ENCODE measurements at regions not wholly inside any gene's neighbourhood (a gene's known extent, or its start where the extent isn't known, plus 50 kb on each side); places are given as distances from the start of the nearest gene placed in this dataset.

DNA sequence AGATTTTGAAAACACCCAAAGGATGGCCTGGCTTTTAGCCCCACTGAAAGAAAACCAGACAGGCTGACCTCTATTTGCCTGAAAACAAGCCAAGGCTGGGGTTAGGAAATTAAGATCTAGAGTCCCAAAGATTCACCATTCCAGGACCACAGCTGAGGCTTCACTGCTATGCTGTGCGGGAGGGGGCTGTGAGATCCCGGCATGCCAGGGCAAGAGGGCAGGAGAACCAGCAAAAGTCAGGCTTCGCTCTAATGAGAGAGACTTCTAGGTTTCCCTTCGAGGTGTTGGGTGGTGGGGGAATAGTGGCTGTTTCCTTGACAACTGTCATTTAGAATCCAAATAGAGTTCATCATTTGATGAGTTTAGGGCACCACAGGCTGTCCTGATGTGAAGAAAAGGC, 152.9 kb upstream of the NFIB start:
- no peak for DNase-seq (ENCODE audit: low spot score)

DNA sequence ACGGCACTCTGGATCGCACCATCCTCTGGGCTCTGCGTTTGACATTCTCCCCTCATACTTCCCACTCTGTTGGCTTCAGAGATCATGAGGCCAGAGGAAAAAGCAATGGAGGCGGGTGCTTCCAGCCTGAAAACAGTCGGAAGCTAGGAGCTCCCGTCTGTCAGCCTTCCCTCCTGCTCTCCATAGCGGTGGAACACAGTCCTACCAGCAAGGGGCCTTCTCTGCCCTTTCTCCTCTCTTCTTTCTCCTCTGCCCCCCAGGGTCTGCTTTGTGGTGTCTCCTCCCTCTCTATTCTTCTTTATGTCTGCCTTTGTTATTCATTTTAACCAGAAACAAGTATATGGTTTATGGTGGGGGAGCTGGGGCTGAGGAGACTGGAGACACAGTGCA, 152.5 kb upstream of the NFIB start:
- no peak for DNase-seq (ENCODE audit: low spot score)

DNA sequence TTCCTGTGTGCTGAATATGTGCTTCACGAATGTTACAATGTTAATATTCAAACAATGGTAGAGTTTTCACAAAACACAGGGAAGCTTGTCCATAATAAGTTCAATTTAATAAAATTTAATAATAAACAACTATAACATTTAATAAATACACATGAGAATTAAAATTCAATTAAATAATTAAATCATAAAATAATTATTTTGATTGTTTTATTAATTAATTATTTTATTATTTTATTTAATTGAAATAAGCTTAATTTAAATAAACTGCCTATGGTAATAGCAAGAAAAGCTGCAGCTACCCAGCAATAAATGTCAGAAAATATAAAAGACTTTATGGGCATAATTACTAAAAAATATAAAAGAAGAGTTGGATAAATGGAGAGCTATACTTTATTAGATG, 149.0 kb upstream of the NFIB start:
- DNase-seq (ENCODE audit: low spot score): no peak

DNA sequence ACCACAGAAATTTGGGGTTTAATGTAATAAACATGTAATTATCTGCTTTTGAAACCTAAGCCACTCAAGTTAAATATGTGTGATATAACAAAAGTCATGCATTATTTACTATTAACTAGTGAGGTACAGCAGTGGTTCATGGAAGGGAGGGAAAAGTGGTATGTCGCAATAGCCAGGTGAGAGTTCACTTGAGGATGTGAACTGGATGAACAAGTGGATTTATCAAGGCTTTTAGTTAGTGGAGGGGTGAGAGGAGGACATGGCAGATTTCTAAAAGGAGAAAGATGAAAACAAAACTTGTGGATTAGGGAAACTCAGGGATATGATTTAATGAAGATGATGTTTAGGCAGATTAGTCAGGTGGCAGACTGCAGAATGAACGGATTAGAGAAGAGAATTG, 141.3 kb upstream of the NFIB start:
- DNase-seq (ENCODE audit: low spot score): no peak

DNA sequence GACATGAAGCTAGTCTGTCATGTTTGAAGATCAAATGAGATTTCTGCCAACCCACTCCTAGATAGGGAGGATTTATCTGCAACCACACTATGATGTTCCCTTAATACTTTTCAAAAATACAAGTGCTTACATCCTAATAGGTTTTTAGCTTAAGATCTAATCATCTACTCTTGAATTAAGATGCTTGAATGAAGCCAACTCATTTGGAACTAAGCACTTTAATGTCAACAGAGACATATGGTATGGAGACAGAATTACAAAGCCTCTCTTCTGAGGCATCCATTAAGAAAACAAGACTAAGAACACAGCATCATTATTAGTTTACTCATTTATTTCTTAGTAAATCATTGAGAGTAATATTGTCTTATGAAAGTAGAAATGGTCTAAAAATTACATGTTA, 139.3 kb upstream of the NFIB start:
- no peak for DNase-seq (ENCODE audit: low spot score)

DNA sequence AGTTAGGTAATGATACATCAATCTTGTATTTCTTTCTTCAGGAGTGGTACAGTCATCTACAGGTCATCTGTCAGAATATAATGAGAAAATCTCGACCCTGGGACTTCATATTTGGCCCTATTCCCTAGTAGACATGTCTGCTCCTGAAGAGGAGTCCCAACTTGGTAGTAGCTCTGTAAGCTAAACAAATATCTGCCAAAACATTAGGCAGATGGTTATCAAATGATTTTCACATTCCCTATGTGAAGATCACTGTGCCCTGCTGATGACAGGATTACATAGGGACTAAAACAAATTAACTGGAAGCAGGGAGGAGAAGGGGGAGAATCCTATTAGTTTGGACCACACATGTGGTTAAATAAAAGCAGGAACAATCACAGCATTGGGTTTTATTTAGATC, 138.6 kb upstream of the NFIB start:
- no peak for DNase-seq (ENCODE audit: low spot score)

DNA sequence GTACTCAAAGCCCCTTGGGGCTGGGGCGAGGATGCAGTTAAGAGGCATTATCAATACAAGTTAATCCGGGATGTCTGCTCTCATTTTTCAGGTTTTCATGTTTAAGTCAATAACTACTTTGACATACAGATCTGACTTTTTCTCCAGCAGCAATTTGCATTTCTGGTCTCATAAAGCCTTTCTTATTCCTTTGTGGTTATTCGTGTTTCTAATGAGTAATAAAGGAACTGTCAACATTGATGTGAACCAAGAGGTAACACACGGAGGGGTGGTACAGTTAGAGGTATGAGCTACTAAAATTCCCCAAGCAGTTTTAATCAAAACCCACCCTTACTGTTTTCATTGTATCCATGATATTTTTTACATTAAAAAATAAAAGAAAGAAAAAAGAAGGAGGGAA, 138.0 kb upstream of the NFIB start:
- DNase-seq (ENCODE audit: low spot score): no peak

DNA sequence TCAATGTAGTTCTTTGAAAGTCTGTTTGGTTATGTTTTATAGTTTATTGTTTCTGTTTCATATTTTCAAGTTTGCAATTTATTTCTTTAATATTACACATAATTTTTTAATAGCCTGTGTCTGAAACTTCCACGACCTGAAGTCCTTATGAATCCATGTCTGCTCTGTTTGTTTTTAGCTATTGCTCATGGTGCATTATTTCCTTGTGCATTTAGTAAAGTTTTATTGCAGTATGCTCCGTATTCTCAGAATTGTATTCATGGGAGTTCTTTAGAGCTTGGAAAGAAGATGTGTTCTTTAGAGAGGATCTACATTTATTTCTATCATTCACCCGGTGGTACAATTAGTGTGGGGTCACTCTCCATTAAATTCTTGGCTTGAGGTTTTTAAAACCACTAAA, 133.2 kb upstream of the NFIB start:
- no peak for DNase-seq (ENCODE audit: low spot score)

DNA sequence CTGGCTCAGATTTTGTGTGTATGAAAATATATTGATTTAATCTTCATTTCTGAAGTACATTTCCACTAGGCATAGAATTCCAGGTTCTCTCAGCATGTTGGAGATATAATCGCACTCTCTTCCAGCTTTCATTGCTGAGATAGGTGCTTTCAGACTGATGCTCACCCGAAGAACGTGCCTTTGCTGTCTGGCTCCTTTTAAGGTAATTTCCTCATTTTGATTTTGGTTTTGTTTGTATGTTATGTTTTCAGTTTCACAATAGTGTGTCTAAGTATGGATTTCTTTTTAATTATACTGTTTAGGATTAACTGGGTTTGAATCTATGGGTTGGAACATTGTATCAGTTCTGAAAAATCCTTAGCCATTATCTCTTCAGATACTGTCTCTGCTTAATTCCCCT, 132.0 kb upstream of the NFIB start:
- no peak for DNase-seq (ENCODE audit: low spot score)

DNA sequence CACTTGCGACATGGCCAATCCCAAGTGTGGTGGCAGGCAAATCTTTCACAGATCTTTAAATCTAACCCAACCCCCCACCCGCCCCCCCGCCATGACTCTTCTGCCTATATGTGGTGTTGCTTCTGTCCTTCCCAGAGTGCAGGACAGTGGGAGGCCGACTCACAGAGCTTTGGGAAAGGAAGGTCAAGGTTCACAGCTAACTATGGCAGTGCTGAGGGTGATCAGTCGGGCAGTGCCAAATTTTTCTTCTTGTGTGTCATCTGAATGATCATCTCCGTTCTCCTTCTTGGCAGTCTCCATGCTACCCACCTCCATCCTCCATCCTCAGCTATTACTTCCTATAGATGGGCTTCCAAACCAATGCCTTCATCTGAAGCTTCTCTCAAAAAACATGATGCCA, 129.0 kb upstream of the NFIB start:
- DNase-seq (ENCODE audit: low spot score): no peak

DNA sequence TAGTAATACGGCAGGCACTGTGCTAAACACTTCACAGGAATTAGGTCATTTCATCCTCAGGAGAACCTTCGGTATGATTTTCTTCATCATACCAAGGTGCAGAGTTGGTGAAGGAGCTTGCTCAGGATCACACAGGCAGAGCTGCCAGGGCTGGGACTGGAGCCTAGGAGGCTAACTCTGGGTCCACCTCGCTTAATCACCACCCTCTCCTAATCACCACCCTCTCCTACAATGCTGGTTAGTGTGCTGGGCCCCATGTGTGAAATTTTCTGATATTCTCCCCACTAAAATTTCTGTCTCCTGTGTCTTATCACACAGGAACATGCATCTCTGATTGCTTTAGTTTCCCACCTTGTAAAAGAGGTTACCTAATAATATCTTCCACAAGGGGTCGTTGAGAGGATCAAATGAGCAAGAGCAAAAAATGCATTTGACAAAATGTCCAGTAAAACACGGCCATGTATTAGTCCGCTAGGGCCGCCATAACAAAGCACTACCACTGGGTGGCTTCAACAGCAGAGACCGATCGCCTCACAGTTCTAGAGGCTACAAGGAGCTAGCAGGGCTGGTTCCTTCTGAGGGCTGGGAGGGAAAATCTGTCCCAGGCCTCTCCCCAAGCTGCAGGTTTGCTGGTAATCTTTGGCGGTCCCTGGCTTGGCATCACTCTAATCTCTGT, 128.2 kb upstream of the NFIB start:
- DNase-seq (ENCODE audit: low spot score): peak; percentile 34

DNA sequence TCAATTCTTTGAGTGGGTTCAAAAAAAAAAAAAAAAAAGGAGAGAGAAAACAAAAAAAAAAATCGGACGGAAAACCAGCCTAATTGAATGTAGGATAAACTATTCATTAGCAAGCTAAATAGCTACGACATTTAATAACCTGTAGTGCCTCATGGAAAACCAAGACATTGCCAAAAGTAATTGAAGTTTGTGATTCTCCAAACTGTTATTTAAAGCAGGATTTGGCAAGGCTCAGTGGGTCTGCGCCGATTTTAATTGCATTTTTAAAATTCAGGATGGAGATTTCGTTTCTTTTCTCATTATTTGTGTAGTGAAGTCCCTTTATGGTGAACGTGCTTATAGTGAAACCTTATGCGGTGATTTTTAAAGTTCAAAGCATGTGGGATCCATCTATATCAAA, 127.2 kb upstream of the NFIB start:
- DNase-seq (ENCODE audit: low spot score): no peak

DNA sequence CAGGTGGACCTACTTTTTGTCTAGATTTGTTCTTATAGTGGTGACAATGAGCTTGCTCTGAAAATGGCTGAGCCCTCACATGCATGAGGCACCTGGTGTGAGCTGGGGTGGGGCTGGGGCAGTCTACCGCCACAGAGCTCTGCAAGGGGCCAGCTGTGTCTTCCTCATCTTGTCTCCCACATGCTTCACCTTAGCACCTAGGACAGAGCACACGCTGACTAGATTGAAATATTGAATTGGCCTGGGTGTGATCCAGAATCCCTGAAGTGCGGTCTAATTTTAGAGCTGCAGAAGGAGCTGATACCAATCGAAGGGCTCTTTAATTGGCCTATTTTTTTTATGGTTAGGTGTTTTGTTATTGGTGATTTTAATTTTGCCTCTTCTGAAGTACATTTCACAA, 126.1 kb upstream of the NFIB start:
- no peak for DNase-seq (ENCODE audit: low spot score)

DNA sequence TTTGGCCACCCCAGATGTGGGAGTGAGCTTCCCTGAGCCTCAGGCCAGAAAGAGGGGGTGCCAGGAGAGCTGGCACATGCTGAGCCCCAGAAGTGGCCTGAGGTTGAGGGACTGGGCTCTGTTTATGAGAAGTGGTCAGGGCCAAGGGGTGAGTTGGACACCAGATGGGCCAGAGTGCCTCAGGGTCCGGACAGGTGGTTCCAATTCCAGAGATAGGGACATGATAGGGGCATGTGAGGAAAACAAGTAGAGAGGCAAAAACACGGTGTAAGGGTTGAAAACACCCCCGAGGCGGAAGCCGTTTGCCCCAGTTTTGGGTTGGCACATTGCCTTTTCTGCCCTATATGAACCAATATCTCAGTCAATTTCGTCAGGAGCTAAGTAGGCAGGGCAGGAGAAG, 125.6 kb upstream of the NFIB start:
- no peak for DNase-seq (ENCODE audit: low spot score)

DNA sequence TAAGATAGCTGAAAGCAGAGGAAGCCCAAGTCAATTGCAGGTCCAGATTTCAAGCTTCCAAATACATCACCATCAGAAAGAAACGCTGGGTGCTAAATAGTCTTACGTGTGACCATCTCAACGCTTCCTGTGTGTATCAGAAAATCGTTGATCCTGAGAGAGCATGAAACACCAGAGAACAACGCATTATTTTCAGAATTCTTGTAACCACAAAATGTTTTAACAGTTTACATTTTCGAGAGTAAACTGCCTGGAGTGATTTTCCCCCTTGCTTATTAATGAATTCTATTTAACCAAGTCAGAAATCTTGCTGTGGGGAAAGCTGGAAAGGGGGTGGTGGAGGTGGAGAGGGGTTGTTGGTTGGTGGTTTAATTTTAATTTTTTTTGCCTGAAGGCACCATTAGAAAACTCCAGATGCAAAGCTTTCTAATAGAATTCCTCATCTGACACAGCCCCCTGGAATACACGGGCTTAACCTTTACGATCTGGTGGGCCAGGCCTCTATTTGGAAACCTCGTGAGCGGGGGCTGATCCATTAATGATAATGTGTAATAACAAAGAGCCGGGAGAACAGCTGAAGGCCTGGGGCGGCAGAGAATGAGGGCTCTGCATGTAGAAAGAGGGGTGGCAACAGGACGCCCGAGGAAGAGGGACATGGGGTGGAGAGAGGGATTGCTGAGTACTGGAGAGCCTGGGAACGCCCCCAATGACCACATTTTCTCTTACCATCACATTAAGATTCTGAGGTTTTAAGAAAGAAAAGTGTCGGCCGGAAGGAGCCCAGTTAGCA, 124.5 kb upstream of the NFIB start:
- no peak for DNase-seq (ENCODE audit: low spot score)

DNA sequence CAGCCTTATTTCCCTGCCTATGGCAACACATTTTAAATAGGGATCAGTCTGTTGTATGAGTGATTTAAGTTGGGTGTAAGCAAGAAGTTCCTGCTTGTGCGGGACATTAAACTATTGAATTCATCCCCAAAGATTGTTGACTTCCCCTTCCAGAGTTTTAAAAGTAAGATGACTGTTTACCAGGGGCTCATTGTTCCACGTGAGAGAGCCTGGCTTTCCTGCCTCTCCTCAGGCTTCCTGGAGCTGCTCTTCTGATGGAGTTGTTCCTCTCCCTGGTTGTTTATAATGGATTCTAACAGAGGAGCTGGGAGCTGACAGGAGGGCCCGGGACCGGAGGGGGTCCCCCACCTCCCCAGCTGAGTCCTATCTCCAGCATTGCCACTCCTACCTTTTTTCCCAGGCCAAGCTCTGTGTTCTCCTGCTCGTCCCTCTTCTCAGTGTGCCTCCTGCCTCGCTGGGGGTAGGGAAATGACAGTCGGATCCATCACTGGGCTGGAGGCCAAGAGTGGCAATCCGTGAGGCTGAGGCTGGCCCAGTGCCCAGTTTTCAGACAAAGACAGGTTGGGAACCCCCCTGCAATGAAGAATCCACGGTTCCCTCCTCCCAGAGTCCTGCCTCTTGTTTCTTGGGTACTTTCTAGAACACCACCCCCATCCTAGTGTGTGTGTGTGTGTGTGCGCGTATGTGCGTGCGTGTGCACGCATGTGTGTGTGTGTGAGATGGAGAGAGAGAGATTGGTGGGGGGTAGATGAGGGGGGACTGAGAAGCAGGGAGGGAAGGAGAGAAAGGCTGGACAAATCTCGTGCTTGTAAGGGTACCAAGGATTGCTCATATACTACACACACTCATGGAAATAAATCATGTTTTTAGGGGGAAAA, 123.7 kb upstream of the NFIB start:
- DNase-seq (ENCODE audit: low spot score): peak; percentile 44

DNA sequence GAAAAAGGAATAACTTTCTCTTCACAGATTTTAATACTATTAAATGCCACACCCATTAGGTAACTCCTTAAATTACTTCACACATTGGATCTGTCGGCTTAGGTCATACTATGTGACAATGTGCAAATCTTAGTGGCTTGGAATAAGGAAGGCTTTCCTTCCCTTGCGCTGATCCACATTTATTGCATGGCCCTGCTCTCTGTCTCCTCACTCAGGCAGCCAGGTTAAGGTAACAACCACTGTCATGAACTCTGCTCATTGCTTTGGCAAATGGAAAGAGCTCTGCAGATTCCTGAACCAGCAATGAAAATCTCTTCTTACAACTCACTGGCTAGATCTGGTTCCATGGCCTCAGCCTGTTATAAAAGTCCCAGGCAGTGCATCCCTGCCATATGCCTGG, 121.9 kb upstream of the NFIB start:
- no peak for DNase-seq (ENCODE audit: low spot score)

DNA sequence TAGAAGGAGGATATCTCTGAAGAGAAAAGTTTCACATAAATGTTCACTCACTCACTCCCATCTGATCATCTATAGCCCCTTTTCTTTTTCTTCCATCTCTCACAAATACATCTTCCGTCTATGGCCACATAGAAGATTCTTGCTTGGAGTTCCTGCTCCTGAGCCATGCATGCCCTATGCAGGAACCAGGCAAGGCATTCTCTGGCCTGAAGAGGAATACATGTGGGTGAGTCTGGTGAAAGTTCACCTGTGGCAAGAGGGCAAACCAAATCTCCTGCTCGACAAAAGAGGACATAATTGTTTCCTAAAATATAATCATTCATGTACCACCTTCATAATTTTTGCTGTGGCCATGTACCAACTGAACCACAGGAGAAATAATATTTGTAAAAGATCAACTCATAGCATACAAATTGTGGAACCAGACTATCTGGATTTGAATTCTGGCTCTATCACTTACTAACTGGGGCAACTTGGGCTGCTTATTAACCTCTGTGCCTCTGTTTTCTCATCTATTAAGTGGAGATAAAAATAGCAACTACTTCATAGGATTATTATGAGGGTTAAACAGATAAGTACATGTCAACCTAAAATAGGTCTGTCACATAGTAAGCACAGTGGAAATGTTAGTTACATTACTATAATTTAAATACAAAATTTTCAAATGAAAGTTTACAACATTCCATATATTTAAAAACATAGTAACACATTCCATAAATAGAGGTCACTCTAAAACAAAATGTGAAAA, 121.2 kb upstream of the NFIB start:
- DNase-seq (ENCODE audit: low spot score): no peak

DNA sequence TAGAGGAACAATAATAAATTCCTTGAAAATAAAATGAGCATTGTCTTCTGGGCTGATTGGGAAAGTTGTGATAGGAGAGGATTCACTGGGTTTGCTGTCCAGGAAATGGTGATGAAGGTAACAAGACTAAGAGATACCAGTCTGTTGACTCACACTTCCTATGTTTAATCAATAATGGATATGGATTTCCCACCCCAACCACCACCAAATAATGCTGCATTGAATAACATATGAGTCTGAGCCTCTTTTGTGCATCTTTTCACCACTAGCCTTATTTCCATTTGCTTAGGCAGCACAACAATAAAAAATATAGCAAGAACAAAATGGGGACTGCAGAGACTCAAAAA, 120.2 kb upstream of the NFIB start:
- no peak for DNase-seq (ENCODE audit: low spot score)

DNA sequence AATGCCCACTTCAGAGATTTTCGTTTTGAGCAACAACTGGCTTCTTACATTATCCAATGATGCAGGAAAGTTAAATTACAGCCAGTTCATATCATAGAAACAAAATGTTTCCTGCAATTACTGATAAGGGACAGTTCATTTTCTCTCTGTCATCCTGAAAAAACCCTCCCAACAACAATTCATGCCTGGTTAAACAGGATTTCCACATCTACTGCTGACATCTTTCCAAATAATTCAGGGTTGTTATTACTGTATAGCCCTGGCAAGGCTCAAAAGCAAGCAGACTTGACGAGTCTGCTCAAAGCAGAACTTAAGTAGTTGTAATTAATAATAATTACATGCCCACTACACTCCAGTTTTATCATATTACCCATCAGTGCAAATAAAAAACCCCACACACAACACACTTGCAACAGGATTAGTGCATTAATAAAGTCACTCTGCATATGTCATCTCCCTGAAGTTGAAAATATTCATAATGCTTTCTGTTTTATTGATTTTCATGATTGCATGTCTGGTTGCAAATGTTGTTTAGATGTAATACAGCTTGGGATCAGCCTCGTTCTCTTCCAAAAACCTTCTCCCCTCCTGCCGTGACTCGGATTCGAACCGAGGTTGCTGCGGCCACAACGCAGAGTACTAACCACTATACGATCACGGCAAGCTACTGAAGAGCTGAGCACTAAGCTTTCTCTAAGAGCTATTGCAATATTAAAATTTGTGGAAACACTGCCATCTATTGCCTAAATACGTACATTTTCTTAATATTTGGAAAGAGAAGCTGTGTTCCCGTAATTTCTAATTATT, 119.6 kb upstream of the NFIB start:
- DNase-seq (ENCODE audit: low spot score): peak; percentile 80

DNA sequence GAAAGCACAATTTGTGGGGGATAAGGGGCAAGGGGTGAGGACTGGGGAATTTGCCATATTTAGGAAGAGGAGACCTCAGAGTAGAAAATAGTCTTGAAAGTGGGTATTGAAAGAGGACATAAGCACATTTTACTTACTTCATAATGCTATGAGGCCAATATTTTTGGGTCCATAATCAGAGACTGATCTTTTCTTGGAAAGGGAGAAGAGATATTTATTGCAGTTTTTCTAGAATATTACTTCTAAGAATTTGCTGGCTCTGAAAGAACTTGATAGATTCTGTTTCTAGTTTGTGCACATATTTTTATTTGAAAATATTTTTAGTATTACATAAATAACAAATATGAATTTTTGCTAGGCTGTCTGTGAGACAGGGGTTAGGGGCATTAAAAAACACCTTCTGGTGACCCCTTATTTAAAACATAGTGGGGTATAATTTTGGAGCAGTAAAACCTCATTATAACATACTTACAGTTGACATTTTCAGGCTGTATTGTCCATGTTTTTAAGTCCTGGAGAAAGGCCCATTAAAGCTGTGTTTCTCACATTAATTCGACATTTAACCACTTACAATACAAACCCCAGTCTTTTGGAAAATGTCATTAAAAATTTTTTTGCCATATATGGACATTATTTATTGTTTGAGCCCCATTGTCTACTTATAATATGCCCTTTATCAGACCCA, 118.9 kb upstream of the NFIB start:
- DNase-seq (ENCODE audit: low spot score): no peak
